SIG-M5 (cell line): ENCODE measurements at regions not wholly inside any gene's neighbourhood (a gene's known extent, or its start where the extent isn't known, plus 50 kb on each side); places are given as distances from the start of the nearest gene placed in this dataset.

Experiments used
- DNase-seq: peaks from one replicate; lab custom pipeline; 2025; lab: John Stamatoyannopoulos, UW

- no peak for DNase-seq
These were observed 453.8 kb downstream of the RFPL4B start for GRCh38 chr6:112800916-112801315.

GRCh38 chr6:112801468-112802080 lies 454.4 kb downstream of the RFPL4B start:
- no peak for DNase-seq

GRCh38 chr6:112802144-112802543 lies 455.0 kb downstream of the RFPL4B start:
- no peak for DNase-seq

GRCh38 chr6:112804638-112805330 lies 457.7 kb downstream of the RFPL4B start:
- no peak for DNase-seq

GRCh38 chr6:112806163-112806865 lies 459.2 kb downstream of the RFPL4B start:
- no peak for DNase-seq

GRCh38 chr6:112821476-112821875 lies 474.3 kb downstream of the RFPL4B start:
- no peak for DNase-seq

- no peak for DNase-seq
These were observed 475.6 kb downstream of the RFPL4B start for GRCh38 chr6:112822769-112823168.

- DNase-seq: no peak
These were observed 480.7 kb downstream of the RFPL4B start for GRCh38 chr6:112827793-112828192.

- DNase-seq: no peak
These were observed 483.9 kb downstream of the RFPL4B start for GRCh38 chr6:112831022-112831421.

GRCh38 chr6:112833581-112834131 lies 486.5 kb downstream of the RFPL4B start:
- no peak for DNase-seq

- no peak for DNase-seq
These were observed 487.9 kb downstream of the RFPL4B start for GRCh38 chr6:112835078-112835477.

- DNase-seq: no peak
These were observed 492.4 kb downstream of the RFPL4B start for GRCh38 chr6:112839525-112839961.

GRCh38 chr6:112841553-112842329 lies 494.6 kb downstream of the RFPL4B start:
- no peak for DNase-seq

- no peak for DNase-seq
These were observed 495.2 kb downstream of the RFPL4B start for GRCh38 chr6:112842330-112842685.

GRCh38 chr6:112846681-112847080 lies 499.6 kb downstream of the RFPL4B start:
- no peak for DNase-seq

- DNase-seq: no peak
These were observed 504.0 kb downstream of the RFPL4B start for GRCh38 chr6:112851146-112851545.

GRCh38 chr6:112853162-112853561 lies 506.0 kb downstream of the RFPL4B start:
- DNase-seq: no peak

GRCh38 chr6:112863753-112864152 lies 516.6 kb downstream of the RFPL4B start:
- DNase-seq: no peak

- no peak for DNase-seq
These were observed 518.0 kb downstream of the RFPL4B start for GRCh38 chr6:112865131-112865530.

GRCh38 chr6:112874881-112875280 lies 527.8 kb downstream of the RFPL4B start:
- no peak for DNase-seq

- no peak for DNase-seq
These were observed 530.3 kb downstream of the RFPL4B start for GRCh38 chr6:112877134-112878100.
